Natural killer cell (primary cell): ENCODE measurements at regions not wholly inside any gene's neighbourhood (a gene's known extent, or its start where the extent isn't known, plus 50 kb on each side); places are given as distances from the start of the nearest gene placed in this dataset.

Experiments used
- ATAC-seq, 3 donors: fragments of 150-1000 bp in 2 of 3; fragments of 200-7000 bp in 1 of 3; cut with Tn5 transposase; 1 replicate in 1 of 3; 2 replicates in 2 of 3; pipeline ENCODE4 v1.10.0; 2021; ENCODE audit warnings: mild to moderate bottlenecking in 2 of 3, moderate library complexity in 2 of 3
- DNase-seq, 2 donors: peaks; one replicate each; pipeline versions ENCODE4 v3.0.0 to v3.0.0-alpha.2; 2013 to 2021; ENCODE audit warnings: mixed read lengths in 1 of 2
- H3K27ac ChIP-seq: one replicate; pipeline ENCODE4 v1.5.1; 2013; ENCODE audit warnings: mild to moderate bottlenecking, low read length
- H3K27me3 ChIP-seq: one replicate; pipeline ENCODE4 v1.6.1; 2013; ENCODE audit warnings: low read length; ENCODE audit not compliant: control insufficient read depth, insufficient read depth
- H3K36me3 ChIP-seq: one replicate; pipeline ENCODE4 v1.6.1; 2013; ENCODE audit warnings: low read length; ENCODE audit not compliant: control insufficient read depth, insufficient read depth
- H3K4me1 ChIP-seq: one replicate; pipeline ENCODE4 v1.6.1; 2013; ENCODE audit warnings: low read length; ENCODE audit not compliant: control insufficient read depth, insufficient read depth
- H3K4me3 ChIP-seq: one replicate; pipeline ENCODE4 v1.5.1; 2013; ENCODE audit warnings: low read length
- H3K9me3 ChIP-seq: one replicate; pipeline ENCODE4 v1.6.1; 2013; ENCODE audit warnings: low read length; ENCODE audit not compliant: control insufficient read depth, insufficient read depth
- H3K27ac Mint-ChIP-seq, 2 donors: one replicate each; pipeline ENCODE4 v1.8.0; 2022; ENCODE audit warnings: mild to moderate bottlenecking in 2 of 2, mixed read lengths in 2 of 2, moderate library complexity in 1 of 2
- H3K27me3 Mint-ChIP-seq, 2 donors: one replicate each; pipeline ENCODE4 v1.8.0; 2022; ENCODE audit warnings: low read depth in 2 of 2, mixed read lengths in 2 of 2
- H3K36me3 Mint-ChIP-seq: one replicate; pipeline ENCODE4 v1.8.0; 2022; ENCODE audit warnings: mixed read lengths
- H3K4me1 Mint-ChIP-seq, 2 donors: one replicate each; pipeline ENCODE4 v1.8.0; 2022; ENCODE audit warnings: mixed read lengths in 2 of 2
- H3K4me3 Mint-ChIP-seq: one replicate; pipeline ENCODE4 v1.8.0; 2022; ENCODE audit warnings: mild to moderate bottlenecking, moderate library complexity, mixed read lengths
- H3K9me3 Mint-ChIP-seq, 2 donors: one replicate each; pipeline ENCODE4 v1.8.0; 2022; ENCODE audit warnings: mixed read lengths in 2 of 2
- CTCF ChIP-seq: fragments of 200-600 bp; IDR thresholded peaks from one replicate; pipeline ENCODE4 v1.8.0; 2022; ENCODE audit warnings: antibody characterized with exemption
- WGBS: methylation state at CpG from one replicate; pipeline ENCODE4 v1.1.7; 2013; ENCODE audit warnings: missing lambda C conversion rate; ENCODE audit not compliant: insufficient coverage; 5-methylcytosine and 5-hydroxymethylcytosine counted together
- intact Hi-C: fragments of 100-400 bp; cut with micrococcal nuclease; formaldehyde crosslinking; loops from one replicate; pipeline ENCODE4 v1.14.2; 2022

- Mint-ChIP-seq H3K4me1 (no peaks in the 10 kb centered on the region), H3K4me3 (no peak overlapping the region), H3K9me3 (peaks cover 0 to 3% of the 10 kb centered on the region in 2 donors), H3K27me3 (no peaks in the 10 kb centered on the region), H3K27ac (no peak overlapping the region), H3K36me3 (no peaks in the 10 kb centered on the region)
- WGBS: 95% methylated on average over 5 of the region's 5 CpGs
- intact Hi-C loops: no loop called here
- DNase-seq (no peak), ATAC-seq (no peak)
- H3K27me3 ChIP-seq: no peaks in the 10 kb centered on the region
- no peaks in the 10 kb centered on the region for H3K4me1 ChIP-seq
- H3K36me3 ChIP-seq: no peaks in the 10 kb centered on the region
- no peak overlapping the region for H3K4me3 ChIP-seq
- no peaks in the 10 kb centered on the region for H3K9me3 ChIP-seq
- TF ChIP-seq CTCF: no peak
- no peak overlapping the region for H3K27ac ChIP-seq
These were observed 639.8 kb upstream of the RBFOX1 start for GRCh38 chr16:6692874-6693273.

- TF ChIP-seq CTCF: no peak
- H3K36me3 ChIP-seq: no peaks in the 10 kb centered on the region
- H3K36me3 Mint-ChIP-seq: no peaks in the 10 kb centered on the region
- no peaks in the 10 kb centered on the region for H3K27me3 ChIP-seq
- H3K9me3 ChIP-seq: no peaks in the 10 kb centered on the region
- peaks cover 0 to 4% of the 10 kb centered on the region in 2 donors for H3K9me3 Mint-ChIP-seq
- H3K4me3 ChIP-seq: no peak overlapping the region
- H3K4me1 Mint-ChIP-seq: no peaks in the 10 kb centered on the region
- no peak overlapping the region for H3K27ac Mint-ChIP-seq
- DNase-seq (no peak), ATAC-seq (no peak)
- H3K27me3 Mint-ChIP-seq: no peaks in the 10 kb centered on the region
- no peaks in the 10 kb centered on the region for H3K4me1 ChIP-seq
- WGBS: 88% methylated on average over 3 of the region's 4 CpGs
- no peak overlapping the region for H3K27ac ChIP-seq
- no peak overlapping the region for H3K4me3 Mint-ChIP-seq
- intact Hi-C loops: no loop called here
These were observed 641.9 kb upstream of the RBFOX1 start for GRCh38 chr16:6690741-6691140.

- no peaks in the 10 kb centered on the region for H3K4me1 ChIP-seq
- Mint-ChIP-seq H3K4me3 (no peak overlapping the region), H3K27ac (no peak overlapping the region), H3K9me3 (peaks cover 0 to 4% of the 10 kb centered on the region in 2 donors), H3K27me3 (no peaks in the 10 kb centered on the region), H3K36me3 (no peaks in the 10 kb centered on the region), H3K4me1 (no peaks in the 10 kb centered on the region)
- no peaks in the 10 kb centered on the region for H3K9me3 ChIP-seq
- TF ChIP-seq CTCF: no peak
- intact Hi-C loops: loop anchor here (10.0 kb wide), 1 partner anchor 1485 kb away; no protein-coding TSS in a partner anchor
- DNase-seq (no peak), ATAC-seq (no peak)
- H3K4me3 ChIP-seq: no peak overlapping the region
- H3K27ac ChIP-seq: no peak overlapping the region
- 41% methylated on average over 5 of the region's 5 CpGs for WGBS
- H3K36me3 ChIP-seq: no peaks in the 10 kb centered on the region
- H3K27me3 ChIP-seq: no peaks in the 10 kb centered on the region
These were observed 643.0 kb upstream of the RBFOX1 start for GRCh38 chr16:6689643-6690042.

GRCh38 chr16:6687593-6687992 is 645.1 kb upstream of the RBFOX1 start:
- H3K27me3 Mint-ChIP-seq: no peaks in the 10 kb centered on the region
- intact Hi-C loops: loop anchor here (10.0 kb wide), 1 partner anchor 1487 kb away; no protein-coding TSS in a partner anchor
- H3K36me3 ChIP-seq: no peaks in the 10 kb centered on the region
- H3K27ac Mint-ChIP-seq: no peak overlapping the region
- ATAC-seq (no peak), DNase-seq (no peak)
- H3K4me1 Mint-ChIP-seq: no peaks in the 10 kb centered on the region
- H3K9me3 ChIP-seq: no peaks in the 10 kb centered on the region
- 100% methylated on average over 3 of the region's 3 CpGs for WGBS
- no peaks in the 10 kb centered on the region for H3K36me3 Mint-ChIP-seq
- no peak overlapping the region for H3K4me3 Mint-ChIP-seq
- no peaks in the 10 kb centered on the region for H3K4me1 ChIP-seq
- H3K9me3 Mint-ChIP-seq: peaks cover 0 to 4% of the 10 kb centered on the region in 2 donors
- no peak overlapping the region for H3K27ac ChIP-seq
- TF ChIP-seq CTCF: no peak
- no peaks in the 10 kb centered on the region for H3K27me3 ChIP-seq
- H3K4me3 ChIP-seq: no peak overlapping the region
